SK-N-SH (cell line): ENCODE measurements at regions not wholly inside any gene's neighbourhood (a gene's known extent, or its start where the extent isn't known, plus 50 kb on each side); places are given as distances from the start of the nearest gene placed in this dataset.

Experiments used
- CTCF ChIA-PET: fragments of 300-600, 350-600 bp; formaldehyde crosslinking; extraction: SDS; loops from one replicate; lab custom pipeline; 2021; lab: Yijun Ruan, JAX
- POLR2A ChIA-PET: fragments of 350-600 bp; sonication (Branson Sonifier 250); formaldehyde crosslinking; extraction: SDS; loops from one replicate; lab custom pipeline; 2020; ENCODE audit warnings: antibody characterized with exemption, inconsistent platforms; lab: Yijun Ruan, JAX
- DNase-seq: peaks from one replicate; pipeline ENCODE4 v3.0.0; 2012
- H2AFZ ChIP-seq: fragments of 200-600 bp; sonication (generic); 2 replicates; pipeline ENCODE4 v1.8.1; 2016; ENCODE audit warnings: antibody characterized with exemption, mild to moderate bottlenecking, low read depth
- H3F3A ChIP-seq: fragments of 200-600 bp; sonication (generic); replicated peaks from 2 replicates; pipeline ENCODE3; 2016; ENCODE audit warnings: antibody characterized with exemption, mild to moderate bottlenecking; ENCODE audit not compliant: insufficient read depth
- H3K27ac ChIP-seq, 2 experiments: fragments of 200-500 bp in 1 of 2; fragments of 200-600 bp in 1 of 2; sonication (Bioruptor generic) in 1 of 2; sonication (generic), shearing (Covaris generic) in 1 of 2; 2 replicates each; pipeline versions ENCODE4 v1.5.1 to v1.6.1; 2014 to 2016; ENCODE audit warnings: low read depth in 2 of 2, inconsistent platforms in 1 of 2, low read length in 1 of 2, mild to moderate bottlenecking in 1 of 2, mixed read lengths in 1 of 2
- H3K27me3 ChIP-seq: fragments of 200-600 bp; sonication (generic), shearing (Covaris generic); 2 replicates; pipeline ENCODE4 v1.6.1; 2016; ENCODE audit warnings: mixed run types; ENCODE audit not compliant: insufficient read depth
- H3K36me3 ChIP-seq, 2 experiments: fragments of 200-500 bp in 1 of 2; fragments of 200-600 bp in 1 of 2; sonication (Bioruptor generic) in 1 of 2; sonication (generic) in 1 of 2; replicated peaks in 1 of 2; 2 replicates each; pipeline versions ENCODE3 to v1.5.1; 2014 to 2016; ENCODE audit warnings: low read length in 1 of 2, mild to moderate bottlenecking in 1 of 2; ENCODE audit not compliant: insufficient read depth in 2 of 2, control insufficient read depth in 1 of 2
- H3K4me1 ChIP-seq, 2 experiments: fragments of 200-500 bp in 1 of 2; fragments of 200-600 bp in 1 of 2; sonication (Bioruptor generic) in 1 of 2; sonication (generic), shearing (Covaris generic) in 1 of 2; 2 replicates each; pipeline versions ENCODE4 v1.5.1 to v1.6.1; 2014 to 2016; ENCODE audit warnings: low read depth in 1 of 2, low read length in 1 of 2, mixed run types in 1 of 2; ENCODE audit not compliant: insufficient read depth in 2 of 2, control insufficient read depth in 1 of 2
- H3K4me2 ChIP-seq: fragments of 200-600 bp; sonication (generic), shearing (Covaris generic); 2 replicates; pipeline ENCODE4 v1.6.1; 2017; ENCODE audit warnings: mixed run types
- H3K4me3 ChIP-seq, 2 experiments: fragments of 200-500 bp in 1 of 2; fragments of 200-600 bp in 1 of 2; sonication (Bioruptor generic) in 1 of 2; sonication (generic), shearing (Covaris generic) in 1 of 2; 2 replicates each; pipeline versions ENCODE4 v1.5.1 to v1.8.1; 2014 to 2016; ENCODE audit warnings: low read depth in 2 of 2, inconsistent platforms in 1 of 2, low read length in 1 of 2, mild to moderate bottlenecking in 1 of 2, mixed read lengths in 1 of 2, moderate library complexity in 1 of 2
- H3K79me2 ChIP-seq: fragments of 200-600 bp; sonication (generic); 2 replicates; pipeline ENCODE4 v1.8.1; 2017; ENCODE audit warnings: mild to moderate bottlenecking; ENCODE audit not compliant: insufficient read depth
- H3K9ac ChIP-seq: fragments of 200-600 bp; sonication (generic); 2 replicates; pipeline ENCODE4 v1.6.1; 2017; ENCODE audit warnings: mixed run types
- H3K9me2 ChIP-seq: fragments of 200-600 bp; sonication (generic); 2 replicates; pipeline ENCODE4 v1.6.1; 2017; ENCODE audit warnings: mixed run types
- H3K9me3 ChIP-seq: fragments of 200-600 bp; sonication (generic); 2 replicates; pipeline ENCODE4 v1.6.1; 2017; ENCODE audit warnings: mixed run types, mild to moderate bottlenecking, moderate library complexity
- H4K20me1 ChIP-seq: fragments of 200-600 bp; sonication (generic); 2 replicates; pipeline ENCODE4 v1.6.1; 2017; ENCODE audit warnings: mild to moderate bottlenecking, mixed run types; ENCODE audit not compliant: insufficient read depth
- CHD2 ChIP-seq: fragments of 150-350 bp; IDR thresholded peaks from 2 replicates; pipeline ENCODE4 v1.6.1; 2018; ENCODE audit warnings: low read length; ENCODE audit not compliant: partially characterized antibody
- CTCF ChIP-seq: fragments of 200-600 bp; sonication (generic); IDR thresholded peaks from 2 replicates; pipeline ENCODE4 v1.6.1; 2017; ENCODE audit warnings: antibody characterized with exemption, mild to moderate bottlenecking, moderate library complexity
- ELF1 ChIP-seq: IDR thresholded peaks from 2 replicates; pipeline ENCODE4 v1.4.0; 2012
- EP300 ChIP-seq, 2 experiments: IDR thresholded peaks; 2 replicates each; pipeline versions ENCODE4 v1.4.0 to v1.6.1; 2012; ENCODE audit warnings: borderline replicate concordance in 1 of 2, low read depth in 1 of 2, low read length in 1 of 2
- EZH2phosphoT487 ChIP-seq: fragments of 200-600 bp; sonication (generic); IDR thresholded peaks from 2 replicates; pipeline ENCODE4 v1.6.1; 2017; ENCODE audit warnings: low read depth, mixed run types, mild to moderate bottlenecking, antibody characterized with exemption, moderate library complexity, borderline replicate concordance
- FOSL2 ChIP-seq: IDR thresholded peaks from 2 replicates; pipeline ENCODE4 v1.4.0; 2012; ENCODE audit warnings: low read depth, mild to moderate bottlenecking, moderate library complexity, borderline replicate concordance
- GABPA ChIP-seq: IDR thresholded peaks from 2 replicates; pipeline ENCODE4 v1.4.0; 2012; ENCODE audit warnings: low read depth, mild to moderate bottlenecking
- GATA2 ChIP-seq: sonication (generic); formaldehyde crosslinking; IDR thresholded peaks from 2 replicates; pipeline ENCODE4 v1.5.0; 2020; ENCODE audit warnings: mild to moderate bottlenecking, missing genetic modification reagents
- MAX ChIP-seq: IDR thresholded peaks from 2 replicates; pipeline ENCODE4 v1.4.0; 2012; ENCODE audit warnings: low read depth
- MEF2A ChIP-seq: IDR thresholded peaks from 2 replicates; pipeline ENCODE4 v1.4.0; 2012; ENCODE audit warnings: low read depth, borderline replicate concordance
- NFIC ChIP-seq: IDR thresholded peaks from 2 replicates; pipeline ENCODE4 v1.4.0; 2012; ENCODE audit warnings: borderline replicate concordance
- REST ChIP-seq: IDR thresholded peaks from 2 replicates; pipeline ENCODE4 v1.6.1; 2012; ENCODE audit warnings: mild to moderate bottlenecking, low read depth, low read length, moderate library complexity
- RFX5 ChIP-seq: IDR thresholded peaks from 2 replicates; pipeline ENCODE4 v1.6.1; 2012; ENCODE audit warnings: mild to moderate bottlenecking, improper control_type of control experiment, low read length
- RXRA ChIP-seq: IDR thresholded peaks from 2 replicates; pipeline ENCODE4 v1.4.0; 2012; ENCODE audit warnings: low read depth, mild to moderate bottlenecking, borderline replicate concordance
- SMC3 ChIP-seq: IDR thresholded peaks from 2 replicates; pipeline ENCODE4 v1.6.1; 2012; ENCODE audit warnings: low read depth, low read length, improper control_type of control experiment
- TAF1 ChIP-seq: IDR thresholded peaks from 2 replicates; pipeline ENCODE4 v1.6.1; 2012; ENCODE audit warnings: low read depth, mild to moderate bottlenecking, low read length, moderate library complexity, borderline replicate concordance
- USF1 ChIP-seq: IDR thresholded peaks from 2 replicates; pipeline ENCODE4 v1.4.0; 2012; ENCODE audit warnings: low read depth, borderline replicate concordance
- YY1 ChIP-seq: IDR thresholded peaks from 2 replicates; pipeline ENCODE4 v1.4.0; 2012; ENCODE audit warnings: low read depth, mild to moderate bottlenecking
- WGBS: methylation state at CpG from one replicate; pipeline ENCODE4 v1.1.6; 2017; ENCODE audit warnings: low lambda C conversion rate; 5-methylcytosine and 5-hydroxymethylcytosine counted together

GRCh38 chr7:145753004-145753403 lies 363.6 kb upstream of the CNTNAP2 start:
- DNase-seq: no peak
- Histone ChIP-seq H3F3A (no peaks in the 10 kb centered on the region), H3K9ac (no peak overlapping the region), H3K4me2 (no peak overlapping the region), H3K9me2 (no peaks in the 10 kb centered on the region; the same call in 1 of the 2 replicates), H3K4me1 (no peaks in the 10 kb centered on the region), H3K4me3 (no peak overlapping the region), H2AFZ (no peak overlapping the region), H3K79me2 (no peaks in the 10 kb centered on the region), H3K9me3 (no peaks in the 10 kb centered on the region; the same call in 1 of the 2 replicates), H3K36me3 (no peaks in the 10 kb centered on the region), H3K27me3 (no peaks in the 10 kb centered on the region), H4K20me1 (no peaks in the 10 kb centered on the region), H3K27ac (no peak overlapping the region)
- TF ChIP-seq FOSL2 (no peak), GABPA (no peak), CTCF (no peak), MEF2A (no peak), MAX (no peak), RFX5 (no peak)
- ChIA-PET POLR2A (no interaction called here), CTCF (no interaction called here)
- WGBS: 37% methylated on average over 11 of the region's 11 CpGs

- ChIA-PET CTCF (no interaction called here), POLR2A (no interaction called here)
- H3K27ac ChIP-seq: no peak overlapping the region
- no peaks in the 10 kb centered on the region for H4K20me1 ChIP-seq
- no peaks in the 10 kb centered on the region for H3K79me2 ChIP-seq
- H3K36me3 ChIP-seq: no peaks in the 10 kb centered on the region
- H3K27me3 ChIP-seq: no peaks in the 10 kb centered on the region
- no peaks in the 10 kb centered on the region; the same call in 1 of the 2 replicates for H3K9me2 ChIP-seq
- no peaks in the 10 kb centered on the region for H3F3A ChIP-seq
- no peak overlapping the region for H3K4me2 ChIP-seq
- H3K4me3 ChIP-seq: no peak overlapping the region
- H3K9me3 ChIP-seq: peaks cover 7% of the 10 kb centered on the region; the same call in 1 of the 2 replicates
- no peak overlapping the region for H3K9ac ChIP-seq
- 0% methylated on average over 2 of the region's 2 CpGs for WGBS
- no peaks in the 10 kb centered on the region for H3K4me1 ChIP-seq
- no peak overlapping the region for H2AFZ ChIP-seq
- no peak for DNase-seq
- TF ChIP-seq ELF1: no peak
- TF ChIP-seq GATA2 (CRISPR knock-in tag): no peak
- no peak for TF ChIP-seq REST
- TF ChIP-seq EZH2phosphoT487: no peak
- no peak for TF ChIP-seq USF1
- TF ChIP-seq RXRA: no peak
- no peak for TF ChIP-seq CTCF
- no peak for TF ChIP-seq MAX
- TF ChIP-seq CHD2: no peak
- TF ChIP-seq SMC3: no peak
- no peak for TF ChIP-seq NFIC
- no peak for TF ChIP-seq TAF1
- TF ChIP-seq RFX5: no peak
- no peak for TF ChIP-seq EP300 (IDR thresholded peaks at IDR 0.05; ENCODE audit: borderline replicate concordance in 1 of 2, low read depth in 1 of 2, low read length in 1 of 2)
- TF ChIP-seq YY1: no peak
Measured at GRCh38 chr7:145737617-145738016, 379.0 kb upstream of the CNTNAP2 start.
